PC-3 (cell line): ENCODE measurements at regions not wholly inside any gene's neighbourhood (a gene's known extent, or its start where the extent isn't known, plus 50 kb on each side); places are given as distances from the start of the nearest gene placed in this dataset.

Source experiments
- ATAC-seq: fragments of 200-7000 bp; cut with Tn5 transposase; 2 replicates; pipeline ENCODE4 v1.9.1; 2020; ENCODE audit warnings: mild to moderate bottlenecking, moderate library complexity
- BruUV-seq: library from RNA; stranded (reverse); fragments of 400-500 nt; replicated peaks from 2 replicates; lab custom pipeline; 2021; lab: Mats Ljungman, UMichigan
- CTCF ChIA-PET: fragments of 300-600 bp; sonication (Branson Sonifier 250); formaldehyde crosslinking; loops from one replicate; lab custom pipeline; 2022; ENCODE audit warnings: antibody characterized with exemption; lab: Charles Lee
- POLR2A ChIA-PET: fragments of 300-600 bp; sonication (Branson Sonifier 250); formaldehyde crosslinking; loops from one replicate; lab custom pipeline; 2022; ENCODE audit warnings: antibody characterized with exemption; ENCODE audit not compliant: unreplicated experiment; lab: Charles Lee
- DNase-seq: peaks from one replicate; pipeline ENCODE4 v3.0.0-alpha.2; 2015
- H2AFZ ChIP-seq: fragments of 300-600 bp; sonication (generic); 2 replicates; pipeline ENCODE4 v1.6.0; 2016; ENCODE audit warnings: antibody characterized with exemption, low read length
- H3F3A ChIP-seq: fragments of 300-600 bp; sonication (generic); one replicate; pipeline ENCODE4 v1.6.0; 2017; ENCODE audit warnings: antibody characterized with exemption, low read length, control low read depth, mild to moderate bottlenecking; ENCODE audit not compliant: unreplicated experiment
- H3K27ac ChIP-seq: fragments of 300-600 bp; sonication (generic); 2 replicates; pipeline ENCODE4 v1.5.1; 2016; ENCODE audit warnings: mild to moderate bottlenecking, low read length
- H3K27me3 ChIP-seq: fragments of 300-600 bp; sonication (generic); 2 replicates; pipeline ENCODE4 v1.6.1; 2016; ENCODE audit warnings: low read length, mixed read lengths
- H3K36me3 ChIP-seq: fragments of 300-600 bp; sonication (generic); 2 replicates; pipeline ENCODE4 v1.6.1; 2016; ENCODE audit warnings: low read depth, mixed run types, low read length, mixed read lengths
- H3K4me1 ChIP-seq: fragments of 300-600 bp; sonication (generic); 2 replicates; pipeline ENCODE4 v1.5.1; 2016; ENCODE audit warnings: low read length; ENCODE audit not compliant: insufficient read depth
- H3K4me2 ChIP-seq: fragments of 300-600 bp; sonication (generic); 2 replicates; pipeline ENCODE4 v1.6.0; 2016; ENCODE audit warnings: low read length
- H3K4me3 ChIP-seq: fragments of 300-600 bp; sonication (generic); 2 replicates; pipeline ENCODE4 v1.5.1; 2016; ENCODE audit warnings: mild to moderate bottlenecking, low read length, mixed read lengths
- H3K79me2 ChIP-seq: fragments of 300-600 bp; sonication (generic); 2 replicates; pipeline ENCODE4 v1.6.1; 2017; ENCODE audit warnings: low read length, mixed read lengths
- H3K9ac ChIP-seq: fragments of 300-600 bp; sonication (generic); 2 replicates; pipeline ENCODE4 v1.6.0; 2016; ENCODE audit warnings: mild to moderate bottlenecking, low read length
- H3K9me2 ChIP-seq: fragments of 300-600 bp; sonication (generic); replicated peaks from 2 replicates; pipeline ENCODE4 v1.6.1; 2016; ENCODE audit warnings: mixed run types, low read length, mixed read lengths
- H3K9me3 ChIP-seq: fragments of 300-600 bp; sonication (generic); 2 replicates; pipeline ENCODE4 v1.6.1; 2016; ENCODE audit warnings: low read length, mixed read lengths
- H4K20me1 ChIP-seq: fragments of 300-600 bp; sonication (generic); 2 replicates; pipeline ENCODE4 v1.6.1; 2016; ENCODE audit warnings: low read length, mixed read lengths
- EZH2 ChIP-seq: fragments of 300-600 bp; sonication (generic); IDR thresholded peaks from one replicate; pipeline ENCODE4 v1.6.1; 2017; ENCODE audit warnings: antibody characterized with exemption, mild to moderate bottlenecking, low read length; ENCODE audit not compliant: unreplicated experiment
- EZH2phosphoT487 ChIP-seq: fragments of 300-600 bp; sonication (generic); IDR thresholded peaks from 2 replicates; pipeline ENCODE4 v1.6.1; 2018; ENCODE audit warnings: mild to moderate bottlenecking, antibody characterized with exemption, low read length, borderline replicate concordance
- intact Hi-C: fragments of 100-400 bp; cut with micrococcal nuclease; formaldehyde crosslinking; loops from 2 replicates; pipeline ENCODE4 v1.9.0; 2023
- TF ChIP-seq, protein P1 (sequence below): fragments of 300-600 bp; sonication (generic); conservative IDR thresholded peaks from 2 replicates; pipeline ENCODE4 v1.5.1; 2017; ENCODE audit warnings: antibody characterized with exemption, low read depth, mild to moderate bottlenecking, low read length

DNA sequence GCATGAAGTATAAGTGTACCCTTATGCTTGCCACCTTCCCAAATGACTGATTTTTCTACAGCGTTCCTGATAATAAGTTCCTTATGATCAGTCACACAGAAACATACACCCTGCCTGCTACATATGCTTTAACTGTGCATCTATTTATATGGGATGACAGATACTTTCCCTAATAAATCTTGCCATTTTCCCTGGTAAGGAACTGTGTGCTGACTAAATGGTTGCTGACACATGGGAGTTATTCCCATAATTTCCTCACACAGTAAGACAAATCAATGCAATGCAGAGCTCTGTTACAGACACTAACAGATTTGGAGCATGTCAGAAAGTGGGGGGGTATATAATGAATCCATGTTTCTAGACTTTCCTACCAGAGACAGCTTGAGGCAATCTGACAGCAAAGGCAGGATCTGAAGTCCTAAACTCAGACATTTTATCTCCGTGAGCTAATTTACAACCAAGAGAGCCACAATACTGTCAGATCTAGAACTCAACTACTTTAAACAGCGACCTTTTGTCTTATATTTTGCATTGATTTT, 86.9 kb upstream of the TCF12 start:
- TF ChIP-seq, protein P1, sequence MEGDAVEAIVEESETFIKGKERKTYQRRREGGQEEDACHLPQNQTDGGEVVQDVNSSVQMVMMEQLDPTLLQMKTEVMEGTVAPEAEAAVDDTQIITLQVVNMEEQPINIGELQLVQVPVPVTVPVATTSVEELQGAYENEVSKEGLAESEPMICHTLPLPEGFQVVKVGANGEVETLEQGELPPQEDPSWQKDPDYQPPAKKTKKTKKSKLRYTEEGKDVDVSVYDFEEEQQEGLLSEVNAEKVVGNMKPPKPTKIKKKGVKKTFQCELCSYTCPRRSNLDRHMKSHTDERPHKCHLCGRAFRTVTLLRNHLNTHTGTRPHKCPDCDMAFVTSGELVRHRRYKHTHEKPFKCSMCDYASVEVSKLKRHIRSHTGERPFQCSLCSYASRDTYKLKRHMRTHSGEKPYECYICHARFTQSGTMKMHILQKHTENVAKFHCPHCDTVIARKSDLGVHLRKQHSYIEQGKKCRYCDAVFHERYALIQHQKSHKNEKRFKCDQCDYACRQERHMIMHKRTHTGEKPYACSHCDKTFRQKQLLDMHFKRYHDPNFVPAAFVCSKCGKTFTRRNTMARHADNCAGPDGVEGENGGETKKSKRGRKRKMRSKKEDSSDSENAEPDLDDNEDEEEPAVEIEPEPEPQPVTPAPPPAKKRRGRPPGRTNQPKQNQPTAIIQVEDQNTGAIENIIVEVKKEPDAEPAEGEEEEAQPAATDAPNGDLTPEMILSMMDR = no peak
- no peak for TF ChIP-seq EZH2
- no peak for TF ChIP-seq EZH2phosphoT487
- ATAC-seq = peak; percentile 20; the same call in 1 of the 2 replicates
- H3K4me2 ChIP-seq = peak overlapping the region; percentile 73
- H3K27me3 ChIP-seq = no peaks in the 10 kb centered on the region
- H3K4me1 ChIP-seq = peaks cover 14% of the 10 kb centered on the region
- no peaks in the 10 kb centered on the region for H3F3A ChIP-seq
- no peak overlapping the region for H3K9ac ChIP-seq
- intact Hi-C loops = loop anchor here (1.0 kb wide), 1 partner anchor 40 kb away; no protein-coding TSS in a partner anchor
- no peaks in the 10 kb centered on the region for H3K9me2 ChIP-seq
- H3K9me3 ChIP-seq = no peaks in the 10 kb centered on the region
- no peaks in the 10 kb centered on the region for H3K79me2 ChIP-seq
- no peaks in the 10 kb centered on the region for H4K20me1 ChIP-seq
- H3K4me3 ChIP-seq = no peak overlapping the region; the same call in 1 of the 2 replicates
- POLR2A ChIA-PET = no interaction called here
- H3K27ac ChIP-seq = peak overlapping the region; percentile 39; the same call in 1 of the 2 replicates
- DNase-seq = no peak
- H3K36me3 ChIP-seq = no peaks in the 10 kb centered on the region
- H2AFZ ChIP-seq = peak overlapping the region; percentile 51; the same call in 1 of the 2 replicates
- CTCF ChIA-PET = no interaction called here
- no TSS peak for BruUV-seq

DNA sequence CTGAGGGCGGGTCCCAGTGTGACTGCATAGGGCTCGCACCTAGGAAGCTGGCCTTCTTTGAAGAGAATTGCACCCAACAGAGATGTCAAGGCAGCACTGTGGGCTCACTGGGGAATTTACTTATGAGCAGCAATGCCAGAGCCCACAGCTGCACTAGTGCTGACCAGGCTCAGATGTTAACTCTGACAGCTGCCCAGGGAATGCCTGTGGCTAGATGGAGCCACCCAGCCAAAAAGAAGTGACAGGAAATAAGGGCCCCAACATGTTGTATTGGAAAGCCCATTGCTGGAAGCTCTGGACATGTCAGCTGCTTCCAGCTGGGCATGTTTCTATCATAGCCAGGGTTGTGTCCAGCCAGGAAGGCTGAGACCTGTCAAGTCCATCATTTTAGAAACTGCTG, 90.9 kb upstream of the ZNF280D start:
- CTCF ChIA-PET = no interaction called here
- no TSS peak for BruUV-seq

More for the DNA sequence above, 90.9 kb upstream of the ZNF280D start:
- no peak overlapping the region for H3K4me3 ChIP-seq
- no peak for TF ChIP-seq EZH2phosphoT487
- no peak for TF ChIP-seq EZH2
- TF ChIP-seq, protein P1 = no peak
- H3F3A ChIP-seq = no peaks in the 10 kb centered on the region
- ATAC-seq (no peak), DNase-seq (no peak)
- H3K9ac ChIP-seq = no peak overlapping the region
- H3K4me1 ChIP-seq = no peaks in the 10 kb centered on the region
- intact Hi-C loops = loop anchor here (5.0 to 10.0 kb wide), 5 partner anchors 101 to 481 kb away; no protein-coding TSS in a partner anchor
- no peaks in the 10 kb centered on the region for H4K20me1 ChIP-seq
- no peaks in the 10 kb centered on the region for H3K36me3 ChIP-seq
- H3K4me2 ChIP-seq = no peak overlapping the region
- POLR2A ChIA-PET = no interaction called here
- no peaks in the 10 kb centered on the region for H3K9me3 ChIP-seq
- H3K27me3 ChIP-seq = no peaks in the 10 kb centered on the region
- no peaks in the 10 kb centered on the region for H3K79me2 ChIP-seq
- H3K9me2 ChIP-seq = no peaks in the 10 kb centered on the region
- no peak overlapping the region for H3K27ac ChIP-seq
- H2AFZ ChIP-seq = no peak overlapping the region
